NCI-H128 (cell line): ENCODE measurements at regions not wholly inside any gene's neighbourhood (a gene's known extent, or its start where the extent isn't known, plus 50 kb on each side); places are given as distances from the start of the nearest gene placed in this dataset.

Experiments used
- DNase-seq: peaks from one replicate; lab custom pipeline; 2025; ENCODE audit not compliant: unreplicated experiment; lab: John Stamatoyannopoulos, UW

DNA sequence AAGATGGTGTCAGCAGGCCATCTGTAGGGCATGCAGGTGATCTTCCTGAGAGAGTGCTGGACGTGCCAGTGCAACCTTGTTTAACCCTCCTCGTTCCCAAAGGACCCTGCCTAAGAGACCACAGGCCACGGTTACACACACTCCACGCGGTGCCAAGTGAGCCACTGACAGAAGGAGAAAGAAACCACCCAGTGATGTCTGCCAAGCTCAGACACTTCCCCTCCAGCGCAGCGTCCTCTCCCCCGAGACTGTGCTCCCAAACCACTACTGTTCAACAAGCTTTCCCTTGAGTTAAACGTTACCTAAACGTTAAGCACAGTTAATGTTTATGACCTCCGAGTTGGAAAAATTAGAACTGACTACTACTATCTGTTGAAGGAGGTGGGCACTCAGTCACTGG lies 119.1 kb upstream of the NCK2 start:
- no peak for DNase-seq

DNA sequence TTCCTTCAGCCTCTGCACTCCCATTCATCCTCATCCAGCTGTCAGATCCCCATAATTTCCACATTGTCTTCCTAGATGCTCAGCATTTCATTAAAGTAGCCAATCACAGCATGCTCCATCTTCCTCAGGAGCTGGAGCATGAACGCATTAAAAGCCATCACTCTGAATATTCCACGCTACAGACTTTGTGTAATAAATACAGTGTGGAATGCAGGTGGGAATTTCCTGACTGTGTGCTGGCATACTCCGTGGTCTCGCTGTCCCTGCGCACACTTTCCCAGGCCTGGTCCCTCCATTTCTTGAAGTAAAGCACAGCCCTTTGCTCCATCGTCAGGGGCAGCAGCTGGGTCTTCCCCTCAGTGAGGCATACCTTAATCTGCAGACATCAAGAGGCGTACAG lies 123.7 kb upstream of the NCK2 start:
- no peak for DNase-seq

DNA sequence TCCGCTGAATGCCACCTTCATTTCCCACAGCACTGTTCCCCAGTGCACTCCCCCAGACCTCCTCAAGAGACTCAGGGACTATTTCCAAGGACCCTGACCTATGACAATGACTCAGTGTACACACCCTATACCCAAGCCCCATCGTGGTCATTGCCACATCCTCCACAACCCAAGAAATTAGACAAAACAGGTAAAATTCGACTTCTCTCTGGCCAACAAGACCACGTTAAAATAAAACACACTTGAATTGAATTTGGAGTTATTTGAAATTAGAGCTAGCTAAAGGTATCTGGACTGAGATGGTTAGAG lies 126.4 kb upstream of the NCK2 start:
- no peak for DNase-seq

DNA sequence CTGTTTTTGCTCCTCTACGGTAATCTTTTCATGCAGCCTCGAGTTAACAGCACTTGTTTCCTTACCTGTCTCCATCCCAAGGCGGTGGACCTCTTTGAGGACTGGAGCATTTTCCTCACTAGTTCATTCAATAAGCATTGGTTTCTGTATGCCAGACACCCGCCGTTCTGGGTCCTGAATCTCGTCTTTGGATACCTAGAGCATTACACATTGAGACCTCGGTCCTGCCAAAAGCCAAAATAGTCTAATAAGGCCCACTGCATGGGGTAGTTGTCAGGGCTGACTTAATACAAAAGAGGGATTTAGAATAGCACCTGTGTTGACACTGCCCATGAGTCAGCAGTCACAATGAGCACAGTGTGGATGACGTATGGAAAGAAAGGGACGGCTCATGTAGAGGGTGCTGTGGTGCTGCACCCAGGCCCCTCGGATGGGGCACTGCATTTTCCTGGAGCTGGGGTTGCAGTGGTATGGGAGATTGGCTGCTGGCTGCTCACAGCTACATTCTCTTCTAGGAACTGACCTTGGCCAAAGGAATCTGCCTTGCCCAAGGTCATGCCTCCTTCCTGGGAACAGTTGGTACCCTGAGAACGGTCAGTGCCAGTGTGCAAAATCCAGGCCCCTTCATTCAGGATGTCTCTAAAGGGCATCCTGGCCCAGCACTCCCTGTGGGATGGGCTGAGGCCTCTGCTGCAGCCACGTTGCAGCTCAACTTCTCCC lies 126.9 kb upstream of the NCK2 start:
- no peak for DNase-seq

DNA sequence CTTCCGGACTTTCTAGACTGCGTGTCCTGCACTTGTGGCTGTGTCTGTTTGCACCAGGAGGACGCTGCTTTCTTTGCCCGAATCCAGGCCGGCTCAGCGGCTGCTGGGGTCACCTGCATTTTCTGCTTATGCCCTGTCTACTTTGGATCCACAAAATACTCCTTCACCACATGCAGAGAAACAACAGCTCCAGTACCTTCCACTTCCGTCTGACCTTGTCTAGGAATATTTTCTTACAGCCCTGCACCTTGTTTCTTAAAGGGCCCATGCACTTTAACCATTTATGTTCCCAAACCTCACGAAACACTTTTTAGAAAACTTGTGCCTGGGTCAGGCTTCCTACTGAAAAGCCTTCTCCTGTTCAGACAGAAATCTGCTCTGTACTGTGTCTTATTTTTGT lies 129.4 kb upstream of the NCK2 start:
- no peak for DNase-seq

DNA sequence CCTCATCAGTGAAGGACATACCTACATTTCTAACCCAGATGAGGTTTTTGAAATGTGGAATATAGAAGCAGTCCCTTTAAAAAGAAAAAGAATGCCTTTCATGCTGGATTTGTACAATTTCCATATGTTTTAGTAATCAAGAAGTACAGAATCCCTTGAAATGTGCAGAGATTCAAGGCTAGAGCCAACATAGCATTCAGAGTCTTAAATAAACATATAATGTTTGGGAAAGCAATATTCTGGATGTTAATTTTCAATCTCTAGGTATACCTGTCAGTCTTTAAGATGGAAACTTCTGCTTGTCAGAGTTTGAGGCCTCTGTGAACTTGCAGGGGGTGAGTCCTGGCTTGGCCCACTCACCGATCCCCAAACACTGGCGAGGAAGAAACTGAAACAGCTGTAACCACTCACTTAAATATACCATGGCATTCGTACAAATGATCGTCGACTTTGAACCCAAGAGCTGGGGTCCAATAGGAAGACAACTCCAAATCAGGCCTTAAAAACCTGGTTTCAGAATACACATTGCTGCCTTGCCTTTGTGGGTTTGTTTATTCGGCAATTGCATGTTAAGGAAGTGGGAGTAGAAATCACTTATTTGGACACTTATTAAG lies 132.8 kb upstream of the NCK2 start:
- DNase-seq: no peak

DNA sequence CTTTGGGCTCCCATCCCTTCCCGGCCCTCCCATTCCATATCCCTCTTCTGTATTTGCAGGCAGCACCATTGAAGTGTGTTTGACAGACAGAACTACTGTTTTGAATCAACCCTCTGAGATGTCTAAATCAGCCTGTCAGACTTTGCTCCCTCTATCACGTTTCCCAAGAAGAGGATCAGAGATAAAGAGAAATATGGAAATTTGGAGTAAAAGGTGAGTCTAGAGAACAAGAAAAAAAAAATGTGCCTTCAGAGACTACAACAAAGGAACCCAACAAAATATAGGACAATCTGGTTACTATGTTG lies 133.4 kb upstream of the NCK2 start:
- DNase-seq: no peak

DNA sequence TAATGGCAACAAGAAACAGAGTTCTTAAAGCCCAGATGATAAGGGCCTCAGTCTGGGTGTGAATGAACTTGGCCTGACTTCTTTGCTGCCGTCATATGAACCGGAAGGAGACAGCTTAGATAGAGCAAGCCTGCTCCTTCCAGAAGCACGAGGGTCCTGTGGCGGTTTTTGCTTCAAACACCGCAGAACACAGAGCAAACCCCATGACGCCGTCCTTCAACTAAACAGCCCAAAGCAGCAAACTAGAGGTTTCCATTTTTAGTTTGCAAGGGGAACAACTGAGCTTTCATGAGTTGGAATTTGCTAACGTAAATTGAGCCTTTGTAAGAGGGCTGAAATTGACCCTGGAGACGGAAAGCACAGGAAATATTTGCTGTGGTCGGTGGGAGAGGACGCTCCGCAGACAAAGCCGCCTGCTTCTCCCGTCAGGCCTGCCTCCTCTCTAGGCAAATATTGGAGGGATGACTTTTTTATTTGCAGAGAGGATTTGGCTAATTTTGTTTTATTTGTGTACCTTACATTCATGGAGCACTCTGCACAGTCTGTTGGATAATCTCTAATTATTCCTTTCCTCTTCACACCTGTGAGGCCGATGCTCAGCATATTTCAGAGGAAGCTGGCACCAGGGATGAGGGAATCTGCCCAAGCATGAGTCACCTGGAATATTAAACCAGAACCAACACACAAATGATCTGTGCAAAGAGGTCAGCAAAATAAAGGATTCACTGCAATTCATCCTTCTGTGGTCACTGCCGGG lies 134.0 kb upstream of the NCK2 start:
- no peak for DNase-seq

DNA sequence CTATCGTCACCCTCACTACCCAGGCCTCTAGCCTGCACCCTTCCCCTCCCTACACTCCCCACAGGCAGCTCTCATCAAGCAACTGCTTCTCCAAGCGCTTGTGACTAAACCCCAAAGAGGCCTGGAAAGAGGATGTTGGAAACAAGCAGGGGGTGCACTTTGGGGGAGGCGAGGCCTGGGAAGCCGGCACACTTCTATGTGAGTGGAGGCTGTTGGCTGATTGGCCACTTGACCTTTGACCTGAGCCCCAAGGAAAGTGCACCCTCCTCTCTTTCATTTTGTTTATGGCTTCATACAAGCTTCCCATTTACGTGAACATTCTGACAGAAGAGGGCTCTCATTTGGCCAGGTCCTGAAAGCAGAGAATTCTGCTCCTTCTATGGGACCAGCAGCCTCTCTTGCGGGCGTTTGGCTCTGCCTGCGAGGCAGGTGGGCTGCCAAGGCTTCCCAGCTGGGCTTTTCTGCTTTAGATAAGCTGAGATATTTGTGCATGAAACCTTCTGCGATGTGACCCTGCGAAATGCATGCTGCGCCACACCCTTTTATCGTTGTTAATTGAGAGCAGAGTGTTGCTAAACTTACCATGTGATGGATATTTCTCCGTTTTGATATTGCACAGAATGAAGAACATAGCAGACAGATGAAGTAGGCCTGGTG lies 134.8 kb upstream of the NCK2 start:
- no peak for DNase-seq

DNA sequence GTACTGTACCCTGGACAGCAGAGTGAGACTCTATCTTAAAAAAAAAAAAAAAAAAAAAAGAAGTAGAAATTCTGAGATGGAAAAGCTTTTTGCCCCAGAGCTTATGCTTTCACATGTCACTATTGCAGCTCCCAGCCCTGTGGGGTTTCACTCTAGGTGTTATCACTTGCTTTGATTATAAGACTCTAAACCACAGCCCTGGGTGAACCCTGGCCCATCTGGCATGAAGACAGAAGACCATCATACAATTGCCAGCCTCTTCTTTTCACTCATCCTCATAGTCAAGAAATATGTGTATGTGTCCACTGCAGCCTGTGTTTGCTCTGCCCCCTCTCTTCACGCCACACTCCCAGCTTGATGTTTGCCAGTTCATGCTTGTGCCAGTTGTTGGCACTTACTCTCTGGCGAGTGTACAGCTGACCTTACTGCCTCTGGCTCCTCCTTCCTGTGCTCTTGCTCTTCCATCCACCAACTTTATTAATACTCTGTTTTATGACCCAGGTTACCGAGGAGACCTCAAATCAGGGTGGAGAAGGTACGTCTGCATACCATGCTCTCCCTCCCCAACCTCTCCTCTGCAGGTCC lies 136.7 kb upstream of the NCK2 start:
- no peak for DNase-seq

DNA sequence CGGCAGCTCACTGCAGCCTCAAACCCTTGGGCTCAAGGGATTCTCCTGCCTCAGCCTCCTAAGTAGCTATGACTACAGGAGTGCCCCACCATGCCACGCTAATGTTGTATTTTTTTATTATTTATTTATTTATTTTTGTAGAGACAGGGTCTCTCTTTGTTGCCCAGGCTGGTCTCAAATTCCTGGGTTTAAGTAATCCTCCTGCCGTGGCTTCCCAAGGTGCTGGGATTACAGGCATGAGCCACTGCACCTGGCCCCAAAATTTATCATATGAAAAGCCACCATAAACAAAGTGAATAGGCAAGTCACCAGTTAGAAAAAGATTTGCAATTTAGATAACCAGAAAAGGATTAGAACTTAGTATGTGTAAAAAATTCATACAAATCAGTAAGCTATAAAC lies 138.6 kb upstream of the NCK2 start:
- DNase-seq: no peak

DNA sequence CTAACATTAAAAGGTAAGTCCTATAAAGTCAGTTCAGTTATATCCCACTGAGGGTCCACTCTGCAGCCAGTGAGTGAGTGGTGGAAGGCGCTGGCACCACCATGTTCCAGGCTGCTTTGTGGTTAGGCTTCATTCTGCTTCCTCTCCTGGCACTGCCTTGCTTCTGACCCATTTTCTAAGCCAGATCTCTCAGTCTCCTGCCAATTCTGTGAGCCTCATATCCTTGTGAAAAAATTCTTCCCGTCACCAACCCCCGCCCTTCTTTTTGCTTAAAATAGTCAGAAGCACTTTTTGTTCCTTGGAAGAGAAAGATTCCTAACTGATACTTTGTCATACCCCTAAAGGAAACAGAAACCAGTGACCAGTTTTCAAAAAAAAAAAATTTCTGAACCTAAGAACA lies 139.8 kb upstream of the NCK2 start:
- no peak for DNase-seq

DNA sequence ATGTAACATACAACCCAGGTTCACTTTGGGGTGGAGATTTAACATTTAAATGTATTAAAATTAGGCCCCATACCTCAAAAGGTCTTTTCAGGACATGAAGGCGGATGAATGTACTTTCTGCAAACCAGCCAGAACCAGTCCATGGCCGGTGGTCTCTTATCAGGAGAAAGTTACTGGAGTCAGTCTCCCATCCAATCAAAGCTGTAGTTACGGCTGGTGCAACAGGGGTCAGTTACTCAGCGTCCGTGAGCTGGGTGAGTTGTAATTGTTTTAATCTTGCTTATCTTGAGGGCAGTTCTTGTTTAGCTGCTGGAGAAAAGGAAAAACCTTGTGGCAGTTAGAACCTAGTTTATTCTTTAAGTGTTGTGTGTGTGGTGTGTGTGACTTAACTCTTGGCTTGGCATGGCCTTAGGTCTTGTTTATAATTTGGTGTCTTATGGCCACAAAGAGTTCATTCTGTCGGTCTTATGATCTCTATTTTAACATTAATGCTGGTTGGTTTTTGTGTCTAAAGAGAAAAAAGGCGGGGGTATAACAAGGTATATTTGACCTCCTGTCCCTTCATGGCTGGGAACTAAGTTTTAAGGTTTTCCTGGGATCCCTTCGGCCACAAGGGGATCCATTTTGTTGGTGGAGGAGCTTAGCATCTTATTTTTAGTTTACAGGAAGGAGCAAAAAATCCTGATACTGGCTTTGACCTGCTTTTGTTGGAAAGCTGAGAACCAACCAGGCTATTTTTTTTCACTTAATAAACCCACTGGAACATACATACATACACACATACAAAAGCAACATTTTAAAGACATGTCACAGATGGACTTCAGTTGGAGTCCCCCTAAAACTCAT lies 143.5 kb upstream of the NCK2 start:
- DNase-seq: no peak

DNA sequence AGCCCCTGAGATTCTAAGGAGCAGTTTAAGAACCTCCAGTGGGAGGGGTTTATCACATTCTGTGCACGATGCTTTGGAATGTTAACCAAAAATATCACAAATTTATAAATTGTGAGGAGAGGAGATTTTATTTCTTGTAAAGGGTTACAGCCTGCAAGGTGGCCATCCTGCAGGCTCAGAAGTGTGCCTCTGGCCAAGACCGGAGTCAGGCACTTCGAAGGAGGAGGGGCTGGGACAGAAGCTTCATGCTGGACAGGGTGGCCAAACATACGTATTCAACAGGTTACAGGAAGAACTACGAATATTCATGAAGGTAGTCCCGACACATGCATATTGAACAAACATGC lies 144.1 kb upstream of the NCK2 start:
- no peak for DNase-seq

DNA sequence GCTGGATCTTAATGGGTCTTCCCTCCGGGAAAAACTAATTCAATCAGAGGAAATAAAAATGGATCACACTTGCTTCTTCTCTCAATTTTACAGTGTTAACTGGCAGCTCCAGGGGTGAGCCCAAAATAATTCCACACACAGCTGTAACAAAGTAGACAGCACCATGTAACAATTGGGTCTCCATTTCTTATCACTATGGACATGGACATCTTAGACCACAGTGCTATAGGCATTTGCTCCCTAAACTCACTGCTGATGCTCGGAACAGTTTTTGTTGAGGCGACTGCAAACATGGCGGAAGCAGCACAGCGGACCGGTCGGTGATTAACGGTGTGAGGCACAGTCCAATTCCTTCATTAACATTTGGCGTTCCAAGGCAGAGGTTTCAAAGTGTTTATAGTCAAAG lies 144.7 kb upstream of the NCK2 start:
- no peak for DNase-seq

DNA sequence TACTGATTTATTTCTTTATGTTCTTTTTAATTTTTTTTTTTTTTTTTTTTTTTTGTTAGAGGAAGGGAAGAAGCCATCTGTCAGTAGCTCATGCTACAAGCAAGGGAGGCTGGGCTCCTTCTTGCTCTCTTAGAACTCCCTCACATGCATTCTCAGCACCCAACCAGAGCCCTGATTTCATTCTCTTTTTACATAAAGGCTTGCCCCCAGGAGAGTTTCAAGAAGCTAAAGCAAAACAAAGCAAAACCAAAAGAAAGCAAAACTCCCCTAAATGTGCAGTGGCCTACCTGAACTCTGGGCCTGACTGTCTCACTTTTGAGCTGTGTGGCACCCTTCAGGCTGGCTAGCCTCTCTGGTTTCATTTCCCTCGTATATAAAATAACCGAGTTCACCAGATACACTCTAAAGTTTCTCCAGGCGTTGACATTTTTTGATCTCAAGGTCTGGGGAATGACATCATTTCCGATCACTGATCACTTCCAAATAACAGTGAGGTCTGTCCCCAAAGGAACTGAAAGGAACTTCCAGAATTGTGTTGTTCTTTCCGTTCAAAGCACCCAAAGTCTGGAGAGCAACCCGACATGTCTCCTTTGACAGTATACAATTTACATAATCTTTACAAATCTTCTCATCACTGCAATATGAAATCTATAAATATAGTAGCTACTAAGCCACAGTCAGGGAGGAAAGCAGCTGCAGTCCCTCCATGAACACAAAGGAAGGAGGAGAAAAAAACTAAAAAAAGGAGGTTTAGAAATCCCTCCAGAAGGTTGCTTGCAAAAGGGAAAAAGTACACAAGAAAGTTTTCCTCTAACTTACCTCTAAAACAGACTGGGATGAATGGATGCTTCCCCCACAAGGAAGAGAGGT lies 145.6 kb upstream of the NCK2 start:
- DNase-seq: no peak

DNA sequence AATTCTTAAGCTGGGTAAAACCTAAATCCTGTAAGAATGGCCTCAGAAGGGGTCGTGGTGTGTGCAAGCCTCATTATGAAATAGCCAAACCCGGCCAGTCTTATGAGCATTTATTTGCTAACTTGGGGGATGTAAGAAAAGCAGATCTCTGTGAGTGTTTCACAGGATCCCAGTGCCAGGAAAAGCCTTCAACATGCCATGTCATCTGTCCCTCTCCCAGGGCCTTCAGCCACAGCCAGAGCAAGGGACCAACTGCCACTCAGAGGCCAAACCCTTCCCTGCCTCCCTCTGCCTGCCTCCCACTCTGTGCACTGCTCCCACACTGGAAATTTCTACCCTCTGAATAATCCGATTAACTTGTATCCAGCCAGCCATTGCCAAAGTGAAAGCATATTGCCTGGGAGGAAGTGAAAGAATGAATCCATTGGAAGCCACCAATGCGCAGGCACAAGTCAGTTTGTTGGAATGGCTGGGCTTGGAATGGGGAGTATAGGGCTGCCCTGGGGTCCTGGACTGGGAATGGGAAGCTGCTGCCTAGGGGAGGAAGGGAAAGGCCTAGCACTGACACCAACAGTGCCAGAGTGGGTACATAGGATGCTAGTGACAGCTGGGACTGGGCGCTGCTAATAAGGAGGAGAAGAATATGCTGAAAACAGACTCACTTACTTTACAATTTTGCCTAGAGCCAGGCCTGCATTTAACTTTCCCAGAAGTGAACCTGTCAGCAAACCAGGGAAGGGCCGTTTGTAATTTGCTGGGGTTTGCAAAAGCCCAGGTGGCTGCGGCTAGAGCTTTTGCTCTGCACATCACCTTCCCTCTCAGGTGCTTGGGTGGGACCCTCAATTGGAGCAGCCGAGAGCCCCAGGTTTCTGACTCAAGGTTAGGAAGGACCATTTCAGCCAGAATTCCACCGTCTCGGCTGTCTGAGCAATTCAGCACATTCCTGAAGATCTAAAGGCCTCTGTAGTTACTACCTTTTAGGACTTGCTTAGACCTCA lies 146.6 kb upstream of the NCK2 start:
- DNase-seq: no peak

DNA sequence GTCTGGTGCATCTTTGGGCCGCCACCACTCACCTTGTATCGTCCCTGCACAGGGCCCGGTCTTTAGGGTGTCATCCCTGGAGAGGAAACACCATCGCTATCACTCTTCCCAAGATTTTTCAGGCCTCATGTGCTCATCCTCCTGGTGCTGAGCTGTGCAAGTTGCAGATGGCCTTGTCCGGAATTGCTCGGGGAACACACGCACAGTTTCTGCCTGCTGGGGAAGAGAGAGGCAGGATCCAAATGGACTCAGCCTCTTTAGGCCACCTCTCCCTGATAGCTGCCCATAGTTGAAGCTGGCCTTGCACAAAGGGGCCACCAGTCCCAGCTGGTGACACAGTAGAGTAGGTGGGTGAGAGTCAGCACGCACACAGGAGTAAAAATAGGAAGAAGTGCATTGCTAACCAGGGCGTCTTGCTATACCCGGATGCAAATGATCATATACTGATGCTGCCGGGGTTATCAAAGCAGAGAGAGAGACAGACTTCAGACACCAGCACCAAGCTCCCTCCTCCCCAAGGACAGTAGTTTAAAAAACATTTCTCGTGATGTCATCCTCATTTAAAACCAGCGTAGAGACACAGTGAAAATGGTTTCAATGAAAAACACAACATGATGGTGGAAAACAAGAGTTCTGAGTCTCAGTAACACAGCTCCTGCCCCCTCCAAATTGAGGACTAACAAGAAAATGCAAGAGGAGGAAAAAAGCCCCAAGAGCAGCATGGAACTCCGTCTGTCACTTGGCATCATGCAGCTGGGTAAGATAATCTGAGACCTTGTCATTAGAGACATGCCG lies 147.5 kb upstream of the NCK2 start:
- DNase-seq: no peak
